ENCODE measurements at regions not wholly inside any gene's neighbourhood (a gene's known extent, or its start where the extent isn't known, plus 50 kb on each side); places are given as distances from the start of the nearest gene placed in this dataset.
A peak's percentile ranks its signal among the peaks of the same experiment; 100 is the strongest.

DNA sequence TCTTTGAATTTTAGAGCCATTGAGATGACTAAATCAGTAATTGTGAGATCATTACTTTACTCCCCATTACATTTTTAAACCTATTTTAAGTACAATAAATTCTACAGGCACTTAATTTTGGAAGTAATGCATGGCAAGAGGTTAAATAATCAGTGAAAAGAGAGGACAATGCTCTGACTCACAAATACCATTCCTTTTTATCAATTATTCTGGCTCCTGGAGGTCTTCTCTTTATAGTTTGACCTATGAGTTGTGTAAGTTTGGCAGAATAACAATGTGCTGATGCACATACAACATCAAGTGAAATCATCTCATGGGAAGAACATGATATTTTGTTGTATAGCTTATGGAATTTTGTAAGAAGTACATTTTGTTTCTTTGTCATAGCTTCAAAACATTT lies 166.7 kb downstream of the TMTC3 start:
- intact Hi-C loops (cut with DNase I), result no loop called here
- ATAC-seq, result no peak
- DNase-seq (ENCODE audit: missing footprints), result no peak

DNA sequence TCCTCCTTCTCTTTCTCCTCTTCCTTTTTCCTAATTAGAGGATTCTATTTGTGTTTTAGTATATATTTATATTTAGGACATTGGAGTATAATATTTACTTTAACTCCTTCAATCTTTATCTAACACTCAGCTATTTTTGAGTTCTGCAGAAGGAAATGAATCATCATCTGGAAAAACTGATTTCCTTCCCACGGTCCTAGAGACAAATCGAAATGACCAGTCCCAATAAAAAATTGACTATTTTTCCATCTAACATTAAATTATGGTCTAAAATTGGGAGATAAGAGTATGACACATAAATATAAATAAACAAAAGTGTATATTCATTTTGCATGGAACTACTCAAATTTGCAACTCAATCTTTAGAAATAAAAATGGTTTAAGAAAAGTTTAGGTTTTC lies 167.4 kb downstream of the TMTC3 start:
- ATAC-seq, result no peak
- DNase-seq (ENCODE audit: missing footprints), result no peak
- intact Hi-C loops (cut with DNase I), result no loop called here

DNA sequence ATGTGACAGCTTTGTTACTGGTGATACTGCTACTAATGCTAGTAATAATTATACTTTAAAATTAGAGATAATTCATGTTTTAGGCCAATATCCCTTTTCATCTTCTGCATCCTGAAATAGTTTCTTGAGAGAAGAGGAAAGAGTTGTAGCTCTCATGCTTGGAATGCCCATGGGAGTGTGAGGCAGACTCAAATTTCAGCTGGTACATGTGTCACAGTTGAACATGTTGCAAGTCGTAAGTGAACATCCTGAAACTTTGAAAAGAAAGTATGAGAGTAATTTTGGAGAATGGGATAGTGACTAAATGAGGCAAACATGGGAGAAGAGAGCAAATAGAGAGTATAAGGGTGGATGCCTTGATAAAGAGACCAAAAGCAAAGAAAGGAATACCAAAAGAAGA lies 168.0 kb downstream of the TMTC3 start:
- intact Hi-C loops (cut with DNase I), result no loop called here
- DNase-seq (ENCODE audit: missing footprints) (no peak), ATAC-seq (peak; percentile 52)

DNA sequence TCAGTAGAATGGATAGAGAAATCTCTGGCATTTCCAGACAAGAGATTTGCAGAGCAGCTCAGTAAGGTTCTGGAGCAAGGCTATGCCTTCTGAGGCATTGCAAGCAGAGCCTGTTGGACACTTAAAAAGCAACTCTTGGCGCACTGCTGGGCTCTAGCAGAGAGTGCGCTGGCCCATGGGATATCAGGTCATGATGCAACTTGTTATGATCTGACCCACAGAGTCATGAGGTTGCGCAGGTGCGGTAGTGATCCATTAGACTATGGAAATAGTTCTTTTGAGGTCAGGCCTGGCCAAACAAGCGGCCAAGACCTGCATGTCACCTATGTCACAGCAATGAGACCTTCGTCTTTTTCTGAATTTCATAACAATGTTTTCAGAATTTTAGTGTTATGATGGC lies 168.6 kb downstream of the TMTC3 start:
- ATAC-seq (no peak), DNase-seq (ENCODE audit: missing footprints) (no peak)
- intact Hi-C loops (cut with DNase I), result no loop called here

DNA sequence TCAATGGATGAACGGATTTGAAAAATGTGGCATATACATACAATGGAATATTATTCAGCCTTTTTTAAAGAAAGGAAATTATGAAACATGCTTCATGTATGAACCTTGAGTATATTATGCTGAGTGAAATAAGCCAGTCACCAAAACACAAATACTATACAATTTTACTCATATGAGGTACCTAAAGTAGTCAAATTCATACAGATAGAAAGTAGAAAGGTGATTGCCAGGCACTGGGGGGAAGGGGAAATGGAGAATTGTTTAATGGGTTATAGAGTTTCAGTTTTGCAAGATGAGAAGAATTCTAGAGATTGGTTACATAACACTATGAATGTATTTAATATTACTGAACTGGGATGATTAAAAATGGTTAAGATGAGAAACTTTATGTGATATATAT lies 171.4 kb downstream of the TMTC3 start:
- intact Hi-C loops (cut with DNase I), result no loop called here
- DNase-seq (ENCODE audit: missing footprints) (no peak), ATAC-seq (no peak)

DNA sequence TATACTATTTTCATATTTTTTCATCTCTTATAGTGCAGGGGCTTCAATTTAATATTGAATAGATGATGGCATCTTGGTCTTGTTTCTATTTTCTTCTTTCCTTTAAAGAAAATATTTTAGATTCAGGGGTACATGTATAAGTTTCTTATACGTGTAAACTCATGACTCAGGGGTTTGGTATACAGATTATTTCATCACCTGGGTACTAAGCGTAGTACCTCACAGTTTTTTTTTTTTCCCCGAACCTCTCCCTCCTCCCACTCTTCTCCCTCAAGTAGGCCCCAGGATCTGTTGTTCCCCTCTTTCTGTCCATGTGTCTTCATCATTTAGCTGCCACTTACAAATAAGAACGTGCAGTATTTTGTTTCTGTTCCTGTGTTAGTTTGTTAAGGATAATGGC lies 172.6 kb downstream of the TMTC3 start:
- DNase-seq (ENCODE audit: missing footprints) (no peak), ATAC-seq (no peak)
- intact Hi-C loops (cut with DNase I), result no loop called here

DNA sequence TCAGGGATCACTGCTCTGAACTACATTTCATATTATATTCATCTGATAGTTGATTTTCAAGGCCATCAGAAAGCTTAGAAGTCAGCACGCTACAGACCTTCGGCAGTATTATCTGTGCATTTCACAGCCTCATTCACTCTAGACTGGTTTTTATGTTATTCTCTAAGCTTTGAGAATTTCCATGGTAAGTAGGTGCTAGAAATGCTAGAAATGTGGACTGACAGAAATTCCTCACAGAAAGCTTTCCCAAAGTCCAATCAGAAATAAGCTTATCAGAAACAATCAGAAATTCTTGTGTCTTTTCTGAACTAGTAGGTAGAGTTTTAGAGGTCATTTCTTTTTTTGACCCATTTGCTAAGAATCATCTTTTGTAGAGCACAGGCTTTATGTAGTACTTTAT lies 176.6 kb downstream of the TMTC3 start:
- DNase-seq (ENCODE audit: missing footprints) (no peak), ATAC-seq (no peak)
- intact Hi-C loops (cut with DNase I), result no loop called here

DNA sequence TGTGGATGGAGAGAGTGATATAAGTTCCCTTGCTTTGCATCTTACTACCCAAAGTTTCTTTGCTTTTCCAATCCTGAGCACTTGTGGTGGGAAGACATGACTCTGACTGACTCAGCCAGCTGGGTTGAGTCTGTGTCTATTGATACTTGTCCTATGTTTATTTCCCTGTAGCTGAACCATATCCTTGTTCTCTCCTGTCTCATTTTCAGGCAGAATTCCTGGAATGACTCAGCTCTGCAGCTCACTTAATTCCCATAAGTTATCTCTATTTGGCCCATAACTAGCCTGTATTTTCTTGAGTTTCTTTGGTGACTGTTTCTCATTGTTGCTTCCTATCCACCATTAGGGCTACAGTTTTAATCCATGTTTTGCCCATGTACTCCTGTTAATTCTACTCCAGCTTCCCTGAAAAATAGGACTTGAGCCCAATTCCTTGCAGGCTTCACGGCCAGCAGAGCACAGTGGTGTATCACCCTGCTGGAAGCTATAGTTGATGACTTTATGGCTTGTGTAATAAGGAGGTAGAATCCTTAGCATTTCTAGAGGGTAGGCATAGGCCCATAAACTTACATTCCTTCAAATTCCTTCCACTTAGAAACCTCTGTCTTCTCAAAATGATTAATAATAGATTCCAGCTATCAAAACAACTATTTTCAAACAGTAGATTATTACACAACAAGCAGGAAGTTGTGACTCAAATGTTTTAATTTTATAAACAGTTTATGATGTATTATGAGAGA lies 183.1 kb downstream of the TMTC3 start:
- ATAC-seq (peak; percentile 59), DNase-seq (ENCODE audit: missing footprints) (no peak)
- intact Hi-C loops (cut with DNase I), result no loop called here

DNA sequence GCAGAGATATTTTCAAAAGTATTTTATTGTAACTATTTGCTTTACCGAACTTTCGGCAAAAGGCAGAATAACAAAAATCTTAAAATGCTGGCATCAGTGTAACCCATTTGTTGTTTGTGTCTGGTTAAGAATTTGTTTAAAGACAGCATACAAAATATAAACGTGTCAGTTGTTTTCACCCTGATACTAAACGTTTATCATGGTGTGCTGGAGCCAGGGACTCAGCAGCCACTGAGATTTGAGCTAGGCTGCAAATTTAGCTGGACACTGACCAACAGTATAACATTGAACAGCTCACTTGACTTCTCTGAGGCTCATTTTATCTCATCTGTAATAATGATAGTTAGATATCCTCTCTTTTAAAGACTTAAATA lies 183.7 kb downstream of the TMTC3 start:
- DNase-seq (ENCODE audit: missing footprints) (no peak), ATAC-seq (no peak)
- intact Hi-C loops (cut with DNase I), result no loop called here

DNA sequence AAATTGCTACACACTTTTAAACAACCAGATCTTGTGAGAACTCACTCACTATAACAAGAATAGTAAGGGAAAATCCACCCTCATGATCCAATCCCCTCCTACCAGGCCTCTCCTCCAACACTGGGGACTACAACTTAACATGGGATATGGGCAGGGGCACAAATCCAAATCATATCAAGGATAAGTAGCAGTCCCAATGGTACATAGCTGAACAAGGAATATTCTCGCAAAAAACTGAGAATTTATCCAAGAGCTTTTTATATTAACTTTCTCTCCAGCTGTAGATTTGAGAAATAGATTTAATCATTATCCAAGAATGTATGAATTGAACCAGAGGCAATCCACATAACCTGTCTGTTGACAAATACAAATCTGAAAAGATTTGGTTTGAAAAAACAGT lies 185.2 kb downstream of the TMTC3 start:
- DNase-seq (ENCODE audit: missing footprints) (no peak), ATAC-seq (no peak)
- intact Hi-C loops (cut with DNase I), result no loop called here

DNA sequence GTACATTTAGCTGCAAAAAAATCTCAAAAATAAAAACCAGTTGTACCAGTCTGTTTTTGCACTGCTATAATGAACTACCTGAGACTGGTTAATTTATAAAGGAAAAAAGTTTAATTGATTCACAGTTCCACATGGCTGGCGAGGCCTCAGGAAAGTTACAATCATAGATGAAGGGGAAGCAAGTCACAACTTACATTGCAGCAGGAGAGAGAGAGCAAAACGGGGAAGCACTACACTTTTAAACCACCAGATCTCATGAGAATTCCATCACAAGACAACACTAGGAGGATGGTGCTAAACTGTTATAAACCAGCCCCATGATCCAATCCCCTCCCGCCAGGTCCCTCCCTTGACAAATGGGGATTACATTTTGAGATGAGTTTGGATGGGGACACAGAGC lies 186.0 kb downstream of the TMTC3 start:
- DNase-seq (ENCODE audit: missing footprints), result no peak
- ATAC-seq, result no peak
- intact Hi-C loops (cut with DNase I), result no loop called here

DNA sequence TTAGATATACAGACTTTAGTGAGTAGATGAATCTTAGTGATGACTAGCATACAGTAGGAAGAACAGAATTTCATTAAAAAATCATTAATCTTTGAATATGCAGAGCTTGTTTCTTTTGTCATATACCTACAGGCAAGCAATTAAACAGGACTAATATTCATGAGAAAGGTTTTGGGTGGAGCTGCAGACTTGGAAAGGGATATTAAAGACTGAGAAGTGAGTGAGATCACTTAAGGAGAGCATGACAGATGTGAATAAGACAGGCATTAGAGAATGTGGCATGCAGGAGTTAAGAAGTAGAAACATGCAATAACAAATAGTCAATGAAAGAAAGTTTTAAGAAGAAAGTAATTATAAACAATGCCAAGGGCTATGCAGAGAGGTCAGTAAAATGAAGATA lies 187.7 kb downstream of the TMTC3 start:
- no peak for ATAC-seq
- no peak for DNase-seq (ENCODE audit: missing footprints)
- intact Hi-C loops (cut with DNase I), result no loop called here

DNA sequence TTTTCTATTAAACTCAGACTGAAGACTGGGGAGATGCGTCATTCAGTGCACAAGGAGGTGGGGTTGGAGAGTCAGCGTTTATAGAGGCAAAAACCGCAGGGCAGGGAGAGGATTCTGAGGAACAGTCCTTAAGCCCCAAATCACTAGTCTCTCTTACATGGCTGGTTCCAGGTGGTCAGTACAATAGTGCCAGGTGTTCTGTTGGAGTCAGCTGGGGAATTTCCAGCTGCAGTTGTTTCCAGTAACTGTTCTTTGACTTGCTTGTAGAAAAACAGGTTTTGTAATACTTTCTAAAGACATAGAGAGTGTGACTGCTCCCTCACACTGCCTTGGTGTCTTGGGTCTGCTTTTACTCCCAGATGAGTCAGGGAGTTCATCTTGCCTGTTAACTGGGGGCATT lies 192.2 kb downstream of the TMTC3 start:
- no peak for DNase-seq (ENCODE audit: missing footprints)
- intact Hi-C loops (cut with DNase I), result no loop called here
- peak; percentile 44 for ATAC-seq

DNA sequence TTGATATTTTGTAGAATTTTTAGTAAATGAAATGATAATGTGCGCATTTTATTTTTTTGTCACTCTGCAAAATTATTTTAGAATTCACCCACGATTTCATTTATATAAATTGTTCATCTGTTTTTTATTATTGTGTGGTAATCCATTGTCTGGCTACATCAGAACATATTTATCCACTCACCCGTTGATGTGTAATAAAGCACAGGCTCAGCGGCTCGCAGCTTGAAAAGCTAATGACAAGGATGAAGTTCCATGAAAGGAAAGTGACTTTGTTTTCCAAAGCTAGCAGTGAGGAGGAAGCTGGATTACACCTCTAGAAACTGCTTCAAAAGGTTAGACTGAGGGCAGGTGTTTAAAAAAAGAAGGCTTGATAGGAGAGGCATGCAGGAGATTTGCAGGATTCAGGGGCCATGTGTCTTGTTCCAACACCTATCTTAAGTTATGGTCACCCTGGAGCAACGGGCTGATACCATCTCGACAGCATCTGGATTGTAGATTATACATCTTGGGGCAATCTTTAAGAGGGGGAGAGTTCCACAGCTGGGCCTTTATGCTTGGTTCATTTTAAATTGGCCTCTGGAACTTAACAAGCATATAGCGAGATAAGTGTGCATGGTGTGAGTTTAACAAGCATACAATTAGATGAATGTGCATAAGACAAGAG lies 194.1 kb downstream of the TMTC3 start:
- ATAC-seq (no peak), DNase-seq (ENCODE audit: missing footprints) (no peak)
- intact Hi-C loops (cut with DNase I), result no loop called here

DNA sequence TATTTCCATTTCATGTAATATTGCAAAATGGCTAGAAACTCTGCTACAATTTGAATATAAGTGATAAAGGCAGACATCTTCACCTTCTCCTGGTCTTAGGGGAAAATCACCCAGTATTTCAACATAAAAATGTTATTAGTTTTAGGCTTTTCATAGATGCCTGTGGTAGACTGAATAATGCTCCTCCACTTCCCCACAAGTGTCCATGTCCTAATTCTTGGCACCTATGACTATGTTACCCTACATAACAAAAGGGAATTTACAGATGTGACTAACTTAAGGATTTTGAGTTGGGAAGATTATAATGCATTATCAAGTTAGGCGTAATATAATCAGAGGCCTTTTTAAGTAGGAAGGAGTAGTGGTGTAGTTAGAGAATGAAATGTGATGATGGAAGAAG lies 196.4 kb downstream of the TMTC3 start:
- ATAC-seq, result no peak
- intact Hi-C loops (cut with DNase I), result no loop called here
- no peak for DNase-seq (ENCODE audit: missing footprints)

DNA sequence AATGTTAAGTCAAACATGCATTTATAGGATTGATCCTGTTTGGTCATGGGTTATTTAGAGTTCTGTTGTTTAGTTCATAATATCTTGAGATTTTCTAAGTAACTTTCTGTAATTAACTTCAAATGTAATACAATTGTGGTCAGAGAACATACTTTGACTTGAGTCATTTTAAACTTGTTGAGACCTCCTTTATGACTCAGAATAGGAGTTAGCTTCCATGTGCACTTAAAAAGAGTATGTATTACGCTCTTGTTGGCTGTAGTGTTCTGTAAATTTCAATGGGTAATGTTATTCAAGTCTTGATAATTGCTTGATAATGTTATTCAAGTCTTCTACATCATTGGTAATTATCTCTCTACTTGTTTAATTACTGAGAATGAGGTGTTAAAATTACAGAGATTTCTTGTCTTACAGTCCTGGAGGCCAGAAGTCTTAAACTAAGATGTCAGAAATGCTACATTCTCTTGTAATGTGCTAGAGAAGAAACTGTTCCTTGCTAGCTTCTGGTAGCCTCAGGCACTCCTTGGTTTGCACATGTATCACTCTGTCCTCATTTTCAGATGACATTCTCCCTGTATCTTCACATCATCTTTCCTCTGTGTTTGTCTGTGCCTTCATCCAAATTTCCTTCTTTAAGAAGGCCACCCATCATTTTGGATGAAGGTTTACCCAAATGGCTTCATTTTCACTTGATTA lies 197.3 kb downstream of the TMTC3 start:
- no peak for ATAC-seq
- DNase-seq (ENCODE audit: missing footprints), result no peak
- intact Hi-C loops (cut with DNase I), result no loop called here

DNA sequence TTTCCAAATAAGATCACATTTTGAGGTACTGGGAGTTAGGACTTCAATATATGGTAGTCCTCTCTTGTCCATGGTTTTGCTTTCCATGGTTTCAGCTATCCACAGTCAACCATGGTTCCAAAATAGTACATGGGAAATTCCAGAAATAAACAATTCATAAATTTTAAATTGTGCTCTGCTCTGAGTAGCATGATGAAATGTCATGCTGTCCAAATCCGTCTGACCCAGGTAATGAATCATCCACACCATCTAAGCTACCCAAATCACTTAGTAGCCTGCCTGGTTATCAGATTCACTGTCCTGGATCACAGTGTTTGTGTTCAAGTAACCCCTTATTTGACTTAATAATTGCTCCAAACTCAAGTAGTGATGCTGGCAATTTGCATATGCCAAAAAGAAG lies 197.9 kb downstream of the TMTC3 start:
- ATAC-seq (no peak), DNase-seq (ENCODE audit: missing footprints) (no peak)
- intact Hi-C loops (cut with DNase I), result no loop called here

DNA sequence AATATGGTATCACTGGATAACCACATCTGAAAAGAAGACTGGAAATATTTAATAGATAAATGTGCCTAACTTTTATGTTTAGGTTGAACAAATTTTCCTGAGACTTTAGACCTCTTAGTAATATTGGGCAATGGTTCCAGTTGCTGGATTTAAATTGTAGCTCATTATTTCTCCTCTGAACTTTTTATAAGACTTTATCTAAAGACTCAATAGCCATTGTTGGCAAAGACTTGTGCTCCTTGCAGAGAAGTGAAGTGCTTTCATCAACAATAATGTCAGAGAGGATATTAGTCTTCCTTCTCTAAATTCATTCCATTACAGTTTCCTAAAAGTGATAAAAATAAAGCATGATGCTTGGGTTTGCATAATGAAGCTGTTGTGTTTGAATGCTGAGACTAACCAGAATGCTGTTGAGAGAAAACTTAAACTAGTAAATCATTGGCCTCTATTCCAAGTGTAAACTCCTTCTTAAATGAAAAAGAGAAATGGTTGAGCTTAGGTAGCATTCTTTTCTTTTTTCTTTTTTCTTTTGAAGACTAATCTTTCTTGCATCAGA lies 200.2 kb downstream of the TMTC3 start:
- intact Hi-C loops (cut with DNase I), result no loop called here
- no peak for DNase-seq (ENCODE audit: missing footprints)
- ATAC-seq, result no peak

DNA sequence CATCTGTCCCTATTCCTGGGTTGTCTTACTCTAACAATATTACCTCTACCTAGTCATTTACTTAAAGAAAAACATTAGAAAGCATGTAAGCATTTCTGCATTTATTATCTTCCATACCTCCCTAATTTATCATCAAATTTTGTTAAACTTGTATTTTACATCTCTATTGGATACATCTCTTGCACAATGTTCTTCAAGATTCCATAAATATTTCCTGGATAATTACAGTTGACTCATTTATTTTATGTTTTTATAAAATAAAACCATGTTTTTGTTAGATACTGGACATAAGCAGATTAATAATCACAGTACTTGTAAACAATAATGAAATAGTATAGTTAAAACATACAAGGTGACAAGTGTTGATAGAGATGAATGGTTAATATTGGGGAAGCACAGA lies 209.0 kb downstream of the TMTC3 start:
- intact Hi-C loops (cut with DNase I), result no loop called here
- ATAC-seq (no peak), DNase-seq (ENCODE audit: missing footprints) (no peak)

DNA sequence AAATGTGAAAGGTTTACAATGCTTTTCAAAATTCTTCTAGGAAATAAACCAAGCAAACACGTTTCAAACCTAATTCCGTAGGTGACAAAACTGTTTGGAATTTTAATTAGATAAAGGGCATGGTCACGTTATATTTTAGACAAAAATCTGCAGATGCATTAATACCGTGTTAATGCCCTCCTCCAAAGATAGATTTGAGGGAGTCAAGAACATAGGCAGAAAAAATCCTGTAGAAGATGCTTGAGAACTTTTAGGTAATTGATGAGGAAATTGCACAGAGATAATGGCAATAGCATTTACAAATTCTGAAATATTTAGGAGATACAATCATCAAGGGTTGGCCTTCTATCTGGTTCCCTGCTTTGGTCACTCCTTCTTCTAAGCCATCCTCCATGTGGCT lies 212.6 kb downstream of the TMTC3 start:
- no peak for ATAC-seq
- intact Hi-C loops (cut with DNase I), result no loop called here
- DNase-seq (ENCODE audit: missing footprints), result no peak

Measured in Right ventricle myocardium inferior (tissue), 1 donor.